RWPE1 (cell line): ENCODE measurements at regions not wholly inside any gene's neighbourhood (a gene's known extent, or its start where the extent isn't known, plus 50 kb on each side); places are given as distances from the start of the nearest gene placed in this dataset.

Experiments used
- CTCF ChIA-PET: fragments of 350-600 bp; sonication (Branson Sonifier 250); formaldehyde crosslinking; extraction: SDS; loops from one replicate; lab custom pipeline; 2021; lab: Yijun Ruan, JAX
- POLR2A ChIA-PET: fragments of 400-600 bp; formaldehyde crosslinking; extraction: SDS; loops from one replicate; lab custom pipeline; 2020; ENCODE audit warnings: antibody characterized with exemption; ENCODE audit not compliant: low non-redundant PET; lab: Yijun Ruan, JAX
- DNase-seq: peaks from one replicate; pipeline ENCODE4 v3.0.0; 2012; ENCODE audit warnings: low spot score
- H3K27ac ChIP-seq: fragments of 450-650 bp; 2 replicates; pipeline ENCODE4 v1.5.1; 2017
- CTCF ChIP-seq: fragments of 450-650 bp; conservative IDR thresholded peaks from 2 replicates; pipeline ENCODE4 v1.5.1; 2017; ENCODE audit warnings: low read depth, mild to moderate bottlenecking

GRCh38 chr2:217638533-217638932 is 364.3 kb downstream of the TNS1 start:
- ChIA-PET POLR2A (no interaction called here), CTCF (no interaction called here)
- TF ChIP-seq CTCF: no peak

GRCh38 chr2:217638031-217638430 is 364.8 kb downstream of the TNS1 start:
- ChIA-PET POLR2A (no interaction called here), CTCF (no interaction called here)
- DNase-seq: no peak
- no peak overlapping the region for H3K27ac ChIP-seq
- TF ChIP-seq CTCF: no peak

More at GRCh38 chr2:217638533-217638932, 364.3 kb downstream of the TNS1 start:
- no peak overlapping the region for H3K27ac ChIP-seq
- DNase-seq: no peak

- POLR2A ChIA-PET: no interaction called here
- no peak for DNase-seq
- no peak overlapping the region for H3K27ac ChIP-seq
- CTCF ChIA-PET: interaction anchor here (0.6 kb wide), 1 partner anchor 378 kb away, joined by 4 read pairs; no protein-coding TSS in a partner anchor
- no peak for TF ChIP-seq CTCF
These were observed 365.7 kb downstream of the TNS1 start for GRCh38 chr2:217636991-217637561.

GRCh38 chr2:217636578-217636977 is 366.2 kb downstream of the TNS1 start:
- CTCF ChIA-PET: no interaction called here
- POLR2A ChIA-PET: no interaction called here
- H3K27ac ChIP-seq: no peak overlapping the region
- TF ChIP-seq CTCF: no peak
- DNase-seq: no peak

GRCh38 chr2:217634871-217635270 is 367.9 kb downstream of the TNS1 start:
- H3K27ac ChIP-seq: no peak overlapping the region
- CTCF ChIA-PET: interaction anchor here (0.7 kb wide), 1 partner anchor 936 kb away, joined by 3 read pairs; no protein-coding TSS in a partner anchor
- POLR2A ChIA-PET: no interaction called here
- no peak for TF ChIP-seq CTCF
- no peak for DNase-seq

- CTCF ChIA-PET: interaction anchor here (0.7 kb wide), 1 partner anchor 303 kb away, joined by 4 read pairs; no protein-coding TSS in a partner anchor
- POLR2A ChIA-PET: no interaction called here
- H3K27ac ChIP-seq: no peak overlapping the region
- DNase-seq: no peak
- no peak for TF ChIP-seq CTCF
These were observed 370.8 kb downstream of the TNS1 start for GRCh38 chr2:217632043-217632442.
